ENCODE measurements at regions not wholly inside any gene's neighbourhood (a gene's known extent, or its start where the extent isn't known, plus 50 kb on each side); places are given as distances from the start of the nearest gene placed in this dataset.

DNA sequence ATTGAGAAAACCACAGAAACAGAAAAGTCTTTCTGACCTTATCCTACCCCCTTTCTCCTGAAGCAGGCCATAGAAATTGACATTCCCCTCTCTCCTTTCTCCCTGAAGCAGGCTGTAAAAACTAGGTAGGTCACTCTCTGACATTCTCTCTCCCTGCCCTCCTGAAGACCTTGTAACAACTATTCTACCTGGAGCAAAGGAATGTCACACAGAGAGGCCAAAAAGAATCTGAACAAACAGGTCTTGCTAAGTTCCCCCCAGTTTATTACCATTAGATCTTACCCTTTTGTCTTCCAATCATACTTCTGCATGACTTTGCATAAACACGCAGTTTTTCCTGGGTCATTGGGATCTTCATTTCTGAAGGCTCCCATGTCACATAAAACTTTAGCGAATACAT, 198.3 kb upstream of the GYPA start:
- no peak for TF ChIP-seq SUZ12 (IDR thresholded peaks at IDR 0.05)
- TF ChIP-seq SP1 (IDR thresholded peaks at IDR 0.05) = no peak
- TF ChIP-seq NFRKB (IDR thresholded peaks at IDR 0.05) = no peak
- TF ChIP-seq ZNF384 (IDR thresholded peaks at IDR 0.05) = no peak
- no peak for TF ChIP-seq FOXM1 (IDR thresholded peaks at IDR 0.05; ENCODE audit: borderline replicate concordance)
- TF ChIP-seq FOXA1 (IDR thresholded peaks at IDR 0.05) = no peak
- TF ChIP-seq BHLHE40 (IDR thresholded peaks at IDR 0.05; ENCODE audit: borderline replicate concordance) = no peak
- no peak for TF ChIP-seq L3MBTL2 (conservative IDR thresholded peaks at IDR 0.05)
- no peak for TF ChIP-seq TARDBP (IDR thresholded peaks at IDR 0.05)
- TF ChIP-seq HDGF (IDR thresholded peaks at IDR 0.05; ENCODE audit: borderline replicate concordance) = no peak

Measured in HEK293T (cell line).